GM18511 (cell line): ENCODE measurements at regions not wholly inside any gene's neighbourhood (a gene's known extent, or its start where the extent isn't known, plus 50 kb on each side); places are given as distances from the start of the nearest gene placed in this dataset.

Experiments used
- ATAC-seq: cut with Tn5 transposase; IDR thresholded peaks from one replicate; pipeline ENCODE4 v1.9.1; 2021; ENCODE audit warnings: mild to moderate bottlenecking, moderate library complexity; ENCODE audit not compliant: unreplicated experiment

DNA sequence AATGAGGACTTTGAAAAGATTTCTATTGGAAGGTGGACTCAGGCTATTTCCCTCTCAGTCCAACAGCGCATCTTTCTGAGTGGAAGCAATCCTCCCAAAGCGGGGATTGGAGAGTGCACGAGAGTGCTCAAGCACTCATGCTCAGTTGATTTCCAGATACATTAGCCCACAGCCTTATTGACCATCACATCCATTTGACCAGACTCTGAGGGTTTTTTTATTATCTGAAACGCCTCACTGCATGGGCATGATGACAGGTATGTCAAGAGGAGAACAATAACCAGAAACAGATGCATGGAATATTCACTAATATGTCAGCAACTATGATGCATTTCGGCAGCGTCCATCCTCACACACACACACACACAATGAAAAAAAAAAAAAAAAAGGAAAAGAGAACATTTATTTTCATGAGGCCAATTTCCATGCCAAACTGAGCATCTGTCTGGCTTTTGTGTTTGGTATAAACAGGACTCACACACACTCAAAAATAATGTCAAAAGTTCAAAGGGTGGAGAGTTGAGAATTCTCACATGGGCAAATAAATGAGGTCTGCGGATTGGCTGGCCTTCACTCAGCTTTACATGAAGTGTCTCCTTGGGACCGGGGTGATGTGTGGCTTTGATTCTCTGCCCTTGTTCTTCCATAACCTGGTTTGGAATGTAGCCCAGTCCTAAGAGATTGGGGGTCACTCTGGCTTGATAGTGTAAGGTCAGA is 371.6 kb downstream of the MCTP2 start:
- ATAC-seq, result no peak

DNA sequence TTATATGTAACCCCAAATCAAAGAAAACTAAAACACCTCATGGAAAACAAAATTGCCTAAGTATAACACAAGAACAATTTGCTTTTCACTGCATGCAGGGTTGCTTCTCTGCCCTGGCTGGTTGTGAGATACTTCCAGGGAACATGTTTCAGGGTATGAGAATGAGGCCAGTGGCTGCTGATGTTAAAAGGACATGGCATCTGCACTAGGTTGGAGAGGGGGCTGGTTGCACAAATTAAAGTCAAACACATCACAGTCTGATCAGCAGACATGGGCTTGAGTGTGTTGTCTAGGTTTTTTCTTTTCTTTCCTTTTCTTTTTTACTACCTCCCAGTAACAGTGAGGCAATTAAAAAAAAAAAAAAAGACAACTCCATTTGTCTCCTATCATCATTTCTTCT is 374.9 kb downstream of the MCTP2 start:
- no peak for ATAC-seq

DNA sequence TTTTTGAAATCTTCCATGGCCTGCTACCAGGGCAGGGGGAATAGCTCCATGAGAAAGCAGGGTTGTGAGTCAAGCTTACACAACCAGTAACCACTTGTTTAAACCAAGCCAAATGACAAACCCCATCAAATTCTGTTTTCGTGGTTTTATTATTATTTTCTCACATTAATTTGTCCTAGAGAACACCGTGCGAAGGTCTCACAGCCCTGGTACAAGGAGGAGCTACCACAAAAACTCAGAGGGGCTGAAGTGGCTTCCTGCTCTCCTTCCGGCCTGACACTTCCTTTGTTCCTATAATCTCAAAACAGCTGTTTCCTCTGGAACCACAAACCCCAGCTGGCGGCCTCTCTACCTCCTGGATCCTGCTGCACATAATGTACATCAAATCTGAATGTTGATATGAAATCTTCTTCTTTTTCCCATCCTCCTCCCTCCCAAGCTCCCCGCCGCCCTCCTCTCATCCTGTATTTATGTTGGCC is 375.9 kb downstream of the MCTP2 start:
- ATAC-seq, result no peak

DNA sequence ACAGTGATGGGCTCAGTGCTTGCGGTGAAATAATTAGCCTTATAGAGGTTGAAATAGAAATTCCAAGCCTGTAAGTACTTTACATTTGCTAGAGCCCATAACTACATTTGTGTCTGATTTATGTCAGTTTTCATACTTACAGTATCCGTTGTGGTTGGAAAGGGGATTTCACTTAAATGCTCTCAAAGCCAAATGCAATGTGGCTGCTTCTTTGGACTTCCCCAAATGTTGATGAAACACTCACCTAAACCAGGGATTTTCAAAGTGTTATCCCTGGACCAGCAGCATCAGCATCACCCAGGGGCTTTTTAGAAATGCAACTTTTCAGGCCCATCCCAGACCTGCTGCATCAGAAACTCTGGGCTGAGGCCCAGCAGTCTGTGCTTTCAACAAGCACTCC is 378.7 kb downstream of the MCTP2 start:
- ATAC-seq, result peak; percentile 80

DNA sequence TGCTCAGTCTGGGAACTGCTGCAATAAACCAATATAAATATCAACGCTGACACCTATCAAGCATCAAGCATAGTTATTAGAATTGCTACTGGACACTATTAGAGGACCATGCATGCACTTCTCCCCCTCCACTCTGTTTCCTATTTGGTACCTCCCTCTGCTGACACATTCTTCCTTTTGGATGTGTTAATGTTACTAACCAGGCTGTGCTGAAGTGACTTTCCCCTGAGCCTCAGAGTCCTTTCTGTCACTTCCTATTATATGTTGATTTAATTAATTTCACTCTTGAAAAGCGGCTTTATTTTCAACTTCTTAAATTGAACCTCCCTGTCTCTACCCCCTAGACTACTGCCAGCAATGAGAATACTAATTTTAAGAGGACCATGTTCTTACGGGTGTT is 379.1 kb downstream of the MCTP2 start:
- no peak for ATAC-seq

DNA sequence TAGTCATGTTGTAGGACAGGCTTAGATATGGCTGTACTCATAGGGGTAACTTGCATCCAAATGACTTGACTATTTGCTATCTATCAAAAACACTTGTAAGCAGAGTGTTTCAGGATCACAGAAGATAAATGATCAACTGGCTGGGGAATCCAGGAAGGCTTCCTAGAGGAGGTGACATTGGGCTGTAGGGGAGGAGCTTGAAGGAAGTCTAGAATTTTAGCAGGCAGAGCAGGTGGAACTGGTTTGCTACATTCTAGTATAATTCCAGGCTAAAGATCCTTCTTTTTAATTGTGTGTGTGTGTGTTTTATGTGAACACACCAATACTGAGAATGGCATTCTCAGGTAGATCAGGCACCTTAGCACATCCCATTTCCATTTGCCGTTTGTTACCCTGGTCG is 380.3 kb downstream of the MCTP2 start:
- ATAC-seq, result no peak

DNA sequence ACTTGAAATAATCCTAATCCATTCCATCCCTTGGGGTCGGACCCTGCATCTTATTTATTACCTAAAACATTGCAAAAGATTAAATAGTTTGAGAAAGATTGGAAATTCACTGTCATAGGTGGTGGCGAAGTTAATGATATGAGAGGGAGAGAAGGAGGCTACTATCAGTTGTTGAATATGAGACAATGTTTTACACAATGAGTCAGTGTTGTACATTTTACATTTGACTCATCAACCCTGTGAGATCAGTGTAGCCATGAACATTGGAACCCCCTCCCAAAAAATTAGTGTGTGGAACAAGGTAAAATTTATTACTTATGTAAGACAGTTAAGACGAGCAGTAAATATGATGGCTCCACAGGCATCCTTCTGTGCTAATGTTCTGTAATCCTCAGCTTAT is 384.3 kb downstream of the MCTP2 start:
- ATAC-seq, result no peak

DNA sequence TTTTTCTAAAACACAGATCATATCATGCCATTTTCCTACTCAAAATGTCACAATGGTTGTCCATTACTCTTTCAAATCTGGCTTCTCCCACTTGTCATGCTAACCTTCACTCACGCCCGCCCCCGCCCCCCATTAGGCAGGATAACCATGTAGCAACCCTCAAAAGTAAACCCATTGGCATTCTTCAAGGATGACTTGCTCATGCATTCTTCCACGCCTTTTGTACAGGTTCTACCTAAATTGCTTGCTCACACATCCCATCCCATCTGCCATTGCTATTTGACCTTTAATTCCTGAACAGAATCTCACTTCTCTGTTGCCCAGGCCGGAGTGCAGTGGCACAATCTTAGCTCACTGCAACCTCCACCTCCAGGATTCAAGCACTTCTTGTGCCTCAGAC is 389.3 kb downstream of the MCTP2 start:
- ATAC-seq, result no peak

DNA sequence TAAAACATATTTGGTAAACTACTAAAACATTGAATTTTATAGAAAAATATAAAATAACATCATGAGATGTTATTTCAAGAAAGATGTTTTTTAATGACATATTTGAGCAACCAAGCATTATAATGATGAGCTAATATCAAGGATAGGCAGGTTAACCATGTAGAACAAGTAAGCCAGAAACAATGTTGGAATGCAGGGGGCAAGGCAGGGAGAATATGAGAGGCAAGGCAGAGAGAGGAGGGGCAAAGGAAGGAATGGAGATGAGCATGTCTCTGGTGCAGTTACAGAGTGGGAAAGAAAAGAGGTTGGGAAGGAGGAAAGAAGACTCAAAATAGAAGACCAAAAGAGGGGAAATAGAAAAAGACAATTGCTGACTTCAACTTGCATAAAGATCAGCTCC is 390.4 kb downstream of the MCTP2 start:
- ATAC-seq, result no peak

DNA sequence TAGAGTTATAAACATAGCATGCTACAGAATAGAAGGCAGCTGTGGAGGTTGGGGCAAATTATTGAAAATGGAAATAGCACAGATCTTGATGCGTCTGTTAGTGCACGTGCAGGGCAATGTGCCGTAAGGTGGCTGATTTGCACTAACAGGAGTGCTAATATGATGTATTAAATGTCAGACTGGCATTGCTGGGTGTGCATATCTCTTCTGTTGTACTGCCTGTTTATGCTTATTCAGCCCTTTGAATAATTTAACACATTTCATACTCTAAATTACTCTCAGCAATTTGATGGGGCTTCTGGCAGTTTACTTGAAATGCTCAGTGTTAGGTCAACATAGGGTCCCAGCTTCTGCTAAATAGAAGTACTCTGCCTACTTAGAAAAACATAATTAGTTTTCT is 395.6 kb downstream of the MCTP2 start:
- ATAC-seq, result no peak

DNA sequence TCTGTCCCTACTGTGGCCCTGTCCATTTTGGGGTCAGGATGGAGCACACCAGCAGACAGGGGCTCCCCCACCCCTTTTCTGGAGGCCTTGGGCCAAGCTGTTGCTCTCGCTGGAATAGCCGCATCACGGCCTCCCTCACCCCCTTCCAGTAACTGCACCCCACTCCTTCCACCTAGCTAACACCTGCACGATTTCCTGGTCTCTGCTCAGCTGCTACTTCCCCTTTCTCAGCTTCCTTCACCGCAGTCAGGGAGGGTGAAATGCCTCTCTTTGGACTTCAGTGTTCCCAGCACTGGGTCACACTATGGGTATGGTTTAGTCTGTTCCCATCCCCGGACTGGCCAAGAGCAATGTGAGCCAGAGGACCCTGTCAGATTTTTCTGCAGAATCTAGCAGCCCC is 400.2 kb downstream of the MCTP2 start:
- peak; percentile 64 for ATAC-seq

DNA sequence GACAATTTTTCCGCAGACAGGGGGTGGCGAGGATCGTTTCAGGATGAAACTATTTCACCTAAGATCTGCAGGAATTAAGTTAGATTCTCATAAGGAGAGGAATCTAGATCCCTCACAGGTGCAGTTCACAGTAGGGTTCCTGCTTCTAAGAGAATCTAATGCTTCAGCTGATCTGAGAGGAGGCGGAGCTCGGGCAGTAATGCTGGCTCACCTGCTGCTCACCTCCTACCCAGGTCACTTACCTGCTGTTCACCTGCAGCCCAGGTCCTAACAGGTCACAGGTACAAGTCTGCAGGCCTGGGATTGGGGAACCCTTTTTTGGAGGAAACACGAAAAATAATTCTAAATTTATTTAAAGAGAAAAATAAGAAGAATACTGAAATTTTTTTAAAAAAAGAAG is 406.8 kb downstream of the MCTP2 start:
- no peak for ATAC-seq

DNA sequence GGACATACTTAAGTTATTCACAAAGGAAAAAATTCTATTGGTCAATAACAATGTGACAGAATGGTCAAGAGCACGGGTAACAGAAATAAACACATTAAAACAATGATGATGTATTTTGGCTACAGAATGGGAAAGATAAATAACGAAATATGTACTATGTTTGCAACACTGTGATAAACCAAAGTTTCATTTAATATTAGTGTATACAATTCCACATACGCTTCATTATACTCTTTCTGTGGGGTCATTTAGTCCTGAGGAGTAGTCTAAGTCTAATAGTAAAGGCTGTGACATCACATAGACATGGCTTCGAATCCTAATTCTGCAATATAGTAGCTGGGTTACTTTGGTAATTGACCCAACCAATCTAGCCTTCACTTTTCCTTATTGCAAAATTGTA is 408.3 kb downstream of the MCTP2 start:
- ATAC-seq, result no peak

DNA sequence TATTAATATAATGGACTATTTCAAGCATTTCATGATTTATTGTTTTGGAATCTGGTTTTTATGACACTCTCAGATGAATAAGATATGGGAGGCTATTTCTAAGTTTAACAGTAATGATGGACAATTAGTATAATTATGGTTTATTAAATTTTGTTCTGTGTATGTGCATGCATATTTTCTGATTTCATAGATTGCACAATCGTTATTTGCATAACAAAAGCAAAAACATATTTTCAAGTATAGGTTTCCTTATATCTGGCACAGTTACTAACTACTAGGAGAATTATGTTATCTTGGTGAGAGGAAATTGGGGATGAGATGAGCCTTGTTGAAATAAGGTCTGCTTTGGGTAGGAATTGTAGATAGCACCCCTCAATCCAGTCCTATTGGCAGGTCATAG is 413.1 kb downstream of the MCTP2 start:
- ATAC-seq, result no peak

DNA sequence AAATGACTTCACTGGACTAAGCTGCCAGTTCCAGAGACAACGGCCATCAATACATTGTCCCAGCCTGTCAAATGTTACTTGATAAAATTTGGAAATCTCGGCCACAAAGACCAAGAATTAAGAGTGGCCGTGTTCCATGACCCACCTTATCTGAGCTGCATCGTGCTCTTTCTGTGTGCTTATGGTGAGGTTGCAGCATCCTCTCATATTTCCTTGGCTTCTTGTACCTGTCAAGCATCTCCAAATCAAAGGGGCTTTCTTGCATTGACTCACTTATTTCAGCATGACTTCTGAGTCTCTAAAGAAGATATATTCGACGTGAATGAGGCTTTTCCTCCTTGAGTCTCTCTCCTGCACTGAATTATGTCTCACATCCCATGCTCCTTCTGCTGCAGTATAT is 421.7 kb downstream of the MCTP2 start:
- no peak for ATAC-seq

DNA sequence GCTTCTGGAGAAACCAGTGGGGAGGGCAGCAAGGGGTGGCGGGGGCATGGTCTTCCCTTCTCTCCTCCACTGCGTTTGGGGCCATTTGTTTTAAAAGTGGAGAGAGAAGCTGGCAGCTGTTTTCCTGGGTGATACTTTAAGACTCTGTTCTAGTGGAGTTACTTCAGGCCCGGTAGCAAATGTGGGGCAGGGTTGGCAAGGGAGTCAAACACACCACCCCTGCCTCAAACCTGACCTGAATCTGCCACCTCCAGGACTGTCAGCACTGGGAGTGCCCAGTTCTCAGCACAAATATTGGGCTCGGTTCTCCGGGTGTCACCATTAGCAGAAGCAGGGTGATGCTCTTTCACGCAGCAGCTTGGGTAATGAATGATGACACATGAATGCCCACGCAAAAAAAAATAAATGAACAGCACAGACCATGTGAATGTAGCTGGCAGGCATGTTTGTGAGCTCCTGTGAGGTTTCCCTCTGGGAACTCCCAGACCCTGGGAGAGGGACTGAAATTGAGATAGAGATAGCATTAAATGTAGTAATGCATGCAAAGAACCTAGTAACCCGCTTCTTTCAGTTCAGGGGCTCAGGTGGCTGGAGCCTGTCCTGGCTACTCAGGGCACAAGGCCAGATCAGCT is 424.0 kb downstream of the MCTP2 start:
- ATAC-seq, result no peak

DNA sequence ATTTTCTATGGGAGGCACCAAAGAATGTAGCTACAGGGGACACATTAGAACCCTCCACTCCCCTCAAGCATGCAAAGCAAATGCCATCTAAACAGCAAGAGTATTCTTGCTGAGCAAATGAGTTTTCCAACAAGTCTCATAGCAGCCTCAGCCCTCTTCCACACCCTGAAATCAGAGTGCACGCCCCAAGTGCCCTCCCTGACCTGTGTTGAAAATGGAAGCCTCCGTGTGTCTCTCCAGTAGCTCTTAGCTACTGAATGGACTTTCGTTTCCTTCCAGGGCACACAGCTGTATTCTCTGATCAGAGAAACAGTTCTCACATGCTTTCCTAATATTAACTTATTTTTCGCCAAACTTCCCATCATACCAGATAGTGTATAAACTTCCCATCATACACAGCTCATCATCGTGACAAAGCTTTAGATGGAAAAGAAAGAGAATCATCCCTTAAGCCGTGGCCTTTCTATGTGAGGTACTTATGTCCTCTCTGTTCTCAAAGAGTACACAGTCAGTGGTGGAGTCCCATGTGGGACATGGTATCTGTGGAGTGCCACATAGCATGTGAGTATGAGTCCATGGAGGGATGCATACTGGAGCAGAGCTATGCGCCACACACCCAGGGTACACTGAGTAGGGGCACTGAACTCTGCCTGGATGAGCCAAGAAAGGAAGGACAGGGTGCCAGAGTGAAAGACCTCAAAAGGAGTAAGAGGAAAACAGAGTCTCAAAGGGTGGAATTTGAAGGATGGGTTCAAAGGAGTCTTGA is 434.5 kb downstream of the MCTP2 start:
- ATAC-seq, result no peak

DNA sequence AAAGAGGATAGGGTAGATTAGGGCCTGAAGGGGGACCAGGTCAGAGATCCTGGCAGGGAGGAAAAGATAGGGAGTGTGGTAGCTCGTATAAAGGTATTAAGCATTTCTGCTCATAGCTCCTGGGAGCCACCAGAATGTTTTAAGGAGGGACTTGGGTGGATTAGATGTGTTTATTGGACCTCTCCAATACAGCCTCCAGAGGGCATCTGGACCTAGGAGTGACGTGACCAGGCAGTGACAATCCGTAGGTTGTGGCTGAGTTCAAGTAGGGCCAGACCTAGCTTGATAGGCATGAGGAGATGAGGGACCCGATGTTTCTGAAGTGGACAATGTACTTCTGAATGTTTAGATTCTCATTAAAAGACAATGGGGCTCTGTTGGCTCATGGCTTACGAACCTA is 435.2 kb downstream of the MCTP2 start:
- ATAC-seq, result no peak

DNA sequence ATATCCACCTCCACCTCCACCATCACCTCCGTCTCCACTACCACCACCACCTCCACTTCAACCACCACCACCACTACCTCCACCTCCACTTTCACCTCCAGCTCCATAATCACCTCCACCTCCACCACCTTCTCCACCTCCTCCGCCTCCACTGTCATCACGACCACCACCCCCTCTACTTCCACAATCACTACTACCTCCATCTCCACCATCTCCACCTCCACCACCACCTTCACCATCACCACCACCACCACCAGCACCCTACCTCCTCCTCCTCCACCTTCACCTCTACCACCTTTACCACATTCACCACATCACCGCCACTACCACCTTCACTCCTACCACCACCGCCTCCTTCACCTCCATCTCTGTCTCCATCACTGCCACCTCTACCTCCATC is 435.7 kb downstream of the MCTP2 start:
- no peak for ATAC-seq

DNA sequence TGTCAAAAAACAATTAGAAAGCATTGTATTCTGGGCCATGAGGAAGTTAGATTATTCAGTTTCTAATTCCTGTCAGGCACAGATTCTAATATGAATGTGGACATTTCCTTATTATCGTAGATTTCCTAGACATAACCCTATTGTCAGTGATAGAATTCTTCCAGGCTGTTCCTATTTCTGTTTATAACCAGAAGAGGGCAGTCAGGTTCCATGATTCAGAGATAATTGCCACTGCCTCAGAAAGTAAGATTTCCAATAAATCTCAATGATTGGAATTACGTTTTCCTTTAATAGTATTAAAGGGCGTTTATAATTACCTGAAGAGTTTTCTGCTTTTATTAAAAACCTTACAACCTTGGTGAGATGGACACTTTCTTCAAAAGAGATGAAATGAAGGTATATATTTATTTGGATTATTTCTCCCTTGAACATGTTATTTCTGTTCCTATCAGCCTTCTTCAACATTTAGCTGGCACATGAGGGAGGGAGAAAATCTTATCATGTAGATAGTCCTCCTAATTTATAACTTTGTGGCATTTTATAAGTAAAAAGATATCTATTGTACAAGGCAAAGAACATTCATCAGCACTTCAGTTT is 439.2 kb downstream of the MCTP2 start:
- ATAC-seq, result no peak

DNA sequence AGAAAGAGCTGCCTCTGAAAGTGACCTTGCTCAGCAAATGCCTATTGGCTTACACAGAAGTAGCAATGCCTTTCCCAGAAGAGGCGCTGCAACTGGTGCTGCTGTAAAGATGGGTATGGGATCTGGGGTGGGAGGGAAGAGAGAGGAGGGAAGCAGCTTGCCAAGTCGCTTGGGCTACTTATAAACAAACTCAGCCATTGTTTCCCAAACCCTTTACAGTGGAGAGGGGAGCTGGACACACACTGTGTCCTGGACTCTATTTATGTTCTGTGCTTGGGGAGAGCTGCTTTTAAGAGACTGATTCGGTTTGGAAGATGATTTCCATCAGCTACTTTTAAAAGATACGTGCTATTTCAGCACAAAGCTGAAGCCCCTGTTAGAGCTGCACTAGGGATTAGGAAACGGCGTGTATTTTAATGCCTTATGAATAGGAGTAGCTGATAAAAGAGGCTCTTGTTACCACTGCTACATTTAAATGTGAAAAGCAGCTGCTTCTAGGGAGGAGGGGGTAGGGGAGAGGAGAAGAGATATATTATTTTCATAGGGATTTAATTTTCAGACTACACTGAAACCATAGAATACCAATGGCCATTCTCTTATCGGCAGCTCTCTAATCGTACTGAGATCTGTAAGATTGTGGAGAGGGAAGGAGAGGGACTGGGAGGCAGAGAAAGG is 440.6 kb downstream of the MCTP2 start:
- ATAC-seq, result no peak
